ENCODE measurements at regions not wholly inside any gene's neighbourhood (a gene's known extent, or its start where the extent isn't known, plus 50 kb on each side); places are given as distances from the start of the nearest gene placed in this dataset.

- no peaks in the 10 kb centered on the region for H3K27me3 ChIP-seq
- no peak overlapping the region for H3K4me3 ChIP-seq
- no peaks in the 10 kb centered on the region for H3K9me3 ChIP-seq
- no peak for DNase-seq (ENCODE audit: low spot score in 2 of 2)
- 90% methylated on average over 3 of the region's 3 CpGs for WGBS
- H3K27ac ChIP-seq: no peak overlapping the region
- TF ChIP-seq POLR2A (IDR thresholded peaks at IDR 0.05): no peak
- no peak for TF ChIP-seq POLR2AphosphoS5 (IDR thresholded peaks at IDR 0.05)
- TF ChIP-seq CTCF (IDR thresholded peaks at IDR 0.05): no peak
- no peak for TF ChIP-seq EP300 (IDR thresholded peaks at IDR 0.05)
- H3K36me3 ChIP-seq: no peaks in the 10 kb centered on the region
- H3K4me1 ChIP-seq: no peaks in the 10 kb centered on the region
These were observed 672.9 kb upstream of the GRAMD2B start for GRCh38 chr5:125750147-125750860.

- DNase-seq (ENCODE audit: low spot score in 2 of 2): no peak
- H3K4me3 ChIP-seq: no peak overlapping the region
- no peaks in the 10 kb centered on the region for H3K9me3 ChIP-seq
- no peaks in the 10 kb centered on the region for H3K36me3 ChIP-seq
- H3K27me3 ChIP-seq: no peaks in the 10 kb centered on the region
- TF ChIP-seq POLR2AphosphoS5 (IDR thresholded peaks at IDR 0.05) (no peak), EP300 (IDR thresholded peaks at IDR 0.05) (no peak), CTCF (IDR thresholded peaks at IDR 0.05) (no peak), POLR2A (IDR thresholded peaks at IDR 0.05) (no peak)
- no peak overlapping the region for H3K27ac ChIP-seq
- no peaks in the 10 kb centered on the region for H3K4me1 ChIP-seq
These were observed 672.4 kb upstream of the GRAMD2B start for GRCh38 chr5:125750861-125751186.

GRCh38 chr5:125756456-125756855 lies 666.8 kb upstream of the GRAMD2B start:
- TF ChIP-seq POLR2AphosphoS5 (IDR thresholded peaks at IDR 0.05) (no peak), CTCF (IDR thresholded peaks at IDR 0.05) (no peak), EP300 (IDR thresholded peaks at IDR 0.05) (no peak), POLR2A (IDR thresholded peaks at IDR 0.05) (no peak)
- WGBS: 66% methylated on average over 2 of the region's 2 CpGs
- H3K4me1 ChIP-seq: no peaks in the 10 kb centered on the region
- no peaks in the 10 kb centered on the region for H3K36me3 ChIP-seq
- peaks cover under 1% of the 10 kb centered on the region for H3K9me3 ChIP-seq
- H3K27me3 ChIP-seq: no peaks in the 10 kb centered on the region
- no peak overlapping the region for H3K27ac ChIP-seq
- no peak overlapping the region for H3K4me3 ChIP-seq
- DNase-seq (ENCODE audit: low spot score in 2 of 2): no peak

GRCh38 chr5:125766706-125767105 lies 656.5 kb upstream of the GRAMD2B start:
- Histone ChIP-seq H3K27ac (no peak overlapping the region), H3K4me3 (no peak overlapping the region), H3K9me3 (peaks cover 2% of the 10 kb centered on the region), H3K27me3 (no peaks in the 10 kb centered on the region), H3K36me3 (no peaks in the 10 kb centered on the region), H3K4me1 (no peaks in the 10 kb centered on the region)
- no peak for DNase-seq (ENCODE audit: low spot score in 2 of 2)
- no peak for TF ChIP-seq EP300 (IDR thresholded peaks at IDR 0.05)
- TF ChIP-seq CTCF (IDR thresholded peaks at IDR 0.05): no peak
- no peak for TF ChIP-seq POLR2A (IDR thresholded peaks at IDR 0.05)
- TF ChIP-seq POLR2AphosphoS5 (IDR thresholded peaks at IDR 0.05): no peak
- 92% methylated on average over 1 of the region's 1 CpG for WGBS

DNA sequence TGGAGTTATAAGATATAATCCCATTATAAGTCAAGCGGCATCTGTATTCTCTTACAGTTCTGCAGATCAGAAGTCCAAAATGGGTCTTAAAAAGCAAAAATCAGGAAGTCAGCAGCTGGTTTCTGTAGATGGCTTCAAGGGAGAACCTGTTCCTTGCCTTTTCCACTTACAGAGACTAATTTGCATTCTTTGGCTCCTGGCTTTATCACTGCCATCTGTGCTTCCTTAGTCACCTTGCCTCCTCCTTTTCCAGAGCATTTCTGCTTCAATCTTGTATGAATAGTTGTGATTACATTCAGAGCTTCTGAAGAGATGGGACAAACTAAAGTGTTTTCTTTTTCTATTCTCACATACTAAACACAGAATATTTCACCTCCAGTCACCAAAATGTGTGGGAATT lies 647.3 kb upstream of the GRAMD2B start:
- no peak for DNase-seq (ENCODE audit: low spot score in 2 of 2)
- H3K4me3 ChIP-seq: no peak overlapping the region
- no peaks in the 10 kb centered on the region for H3K9me3 ChIP-seq
- H3K27ac ChIP-seq: no peak overlapping the region
- TF ChIP-seq POLR2A (IDR thresholded peaks at IDR 0.05) (no peak), EP300 (IDR thresholded peaks at IDR 0.05) (no peak), CTCF (IDR thresholded peaks at IDR 0.05) (no peak), POLR2AphosphoS5 (IDR thresholded peaks at IDR 0.05) (no peak)
- WGBS: 94% methylated on average over 1 of the region's 1 CpG
- H3K36me3 ChIP-seq: no peaks in the 10 kb centered on the region
- H3K27me3 ChIP-seq: no peaks in the 10 kb centered on the region
- no peaks in the 10 kb centered on the region for H3K4me1 ChIP-seq

All from suprapubic skin (tissue), 4 donors.